ENCODE measurements at regions not wholly inside any gene's neighbourhood (a gene's known extent, or its start where the extent isn't known, plus 50 kb on each side); places are given as distances from the start of the nearest gene placed in this dataset.

DNA sequence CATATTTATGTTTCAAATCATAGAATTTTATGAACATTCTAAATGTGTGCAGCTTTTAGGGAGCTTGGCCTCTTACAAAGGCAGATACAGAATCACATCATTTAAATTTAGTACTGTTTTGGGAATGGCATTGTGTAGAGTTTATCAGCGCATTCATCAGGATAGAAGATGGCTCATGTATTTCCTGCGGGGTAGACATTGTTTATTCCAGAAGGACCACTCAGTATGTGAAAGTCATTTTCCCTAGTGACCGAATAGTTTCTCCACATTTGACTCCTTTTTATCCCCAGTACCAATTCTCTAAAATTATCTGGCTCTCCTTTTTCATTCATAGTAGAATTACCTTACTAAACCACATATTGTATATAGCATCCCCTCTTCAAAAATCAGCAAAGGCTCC is 981.9 kb upstream of the ADGRL4 start:
- Histone ChIP-seq H3K9me3 (no peaks in the 10 kb centered on the region), H3K4me1 (no peaks in the 10 kb centered on the region), H3K4me3 (no peak overlapping the region), H3K27ac (no peak overlapping the region), H3K36me3 (no peaks in the 10 kb centered on the region), H3K27me3 (no peaks in the 10 kb centered on the region)
- no peak for TF ChIP-seq POLR2A (IDR thresholded peaks at IDR 0.05)
- TF ChIP-seq, protein P1, sequence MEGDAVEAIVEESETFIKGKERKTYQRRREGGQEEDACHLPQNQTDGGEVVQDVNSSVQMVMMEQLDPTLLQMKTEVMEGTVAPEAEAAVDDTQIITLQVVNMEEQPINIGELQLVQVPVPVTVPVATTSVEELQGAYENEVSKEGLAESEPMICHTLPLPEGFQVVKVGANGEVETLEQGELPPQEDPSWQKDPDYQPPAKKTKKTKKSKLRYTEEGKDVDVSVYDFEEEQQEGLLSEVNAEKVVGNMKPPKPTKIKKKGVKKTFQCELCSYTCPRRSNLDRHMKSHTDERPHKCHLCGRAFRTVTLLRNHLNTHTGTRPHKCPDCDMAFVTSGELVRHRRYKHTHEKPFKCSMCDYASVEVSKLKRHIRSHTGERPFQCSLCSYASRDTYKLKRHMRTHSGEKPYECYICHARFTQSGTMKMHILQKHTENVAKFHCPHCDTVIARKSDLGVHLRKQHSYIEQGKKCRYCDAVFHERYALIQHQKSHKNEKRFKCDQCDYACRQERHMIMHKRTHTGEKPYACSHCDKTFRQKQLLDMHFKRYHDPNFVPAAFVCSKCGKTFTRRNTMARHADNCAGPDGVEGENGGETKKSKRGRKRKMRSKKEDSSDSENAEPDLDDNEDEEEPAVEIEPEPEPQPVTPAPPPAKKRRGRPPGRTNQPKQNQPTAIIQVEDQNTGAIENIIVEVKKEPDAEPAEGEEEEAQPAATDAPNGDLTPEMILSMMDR (IDR thresholded peaks at IDR 0.05) = no peak
- no peak for DNase-seq

DNA sequence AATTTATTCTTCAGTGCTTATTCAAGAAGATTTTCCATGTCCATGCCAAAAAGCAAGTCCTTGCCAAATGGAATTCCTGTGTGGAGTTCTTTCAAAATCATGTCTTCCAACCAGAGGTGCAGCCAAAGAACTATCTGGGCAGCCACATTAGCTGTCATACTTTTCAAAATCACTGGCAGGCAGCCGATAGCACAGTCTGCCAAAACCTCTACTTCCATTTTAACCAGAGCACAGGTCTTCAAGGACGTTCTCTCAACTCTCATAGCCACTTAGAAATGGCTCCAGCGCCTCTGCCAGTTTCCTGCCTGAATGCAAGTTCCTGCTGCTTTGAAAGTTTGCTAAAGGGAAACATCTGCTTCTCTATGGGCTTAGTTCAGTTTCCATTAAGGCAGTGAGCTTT is 975.7 kb upstream of the ADGRL4 start:
- Histone ChIP-seq H3K27ac (no peak overlapping the region), H3K27me3 (no peaks in the 10 kb centered on the region), H3K36me3 (no peaks in the 10 kb centered on the region), H3K9me3 (no peaks in the 10 kb centered on the region), H3K4me3 (no peak overlapping the region), H3K4me1 (no peaks in the 10 kb centered on the region)
- TF ChIP-seq POLR2A (IDR thresholded peaks at IDR 0.05) = no peak
- TF ChIP-seq, protein P1 (IDR thresholded peaks at IDR 0.05) = no peak
- DNase-seq = no peak

DNA sequence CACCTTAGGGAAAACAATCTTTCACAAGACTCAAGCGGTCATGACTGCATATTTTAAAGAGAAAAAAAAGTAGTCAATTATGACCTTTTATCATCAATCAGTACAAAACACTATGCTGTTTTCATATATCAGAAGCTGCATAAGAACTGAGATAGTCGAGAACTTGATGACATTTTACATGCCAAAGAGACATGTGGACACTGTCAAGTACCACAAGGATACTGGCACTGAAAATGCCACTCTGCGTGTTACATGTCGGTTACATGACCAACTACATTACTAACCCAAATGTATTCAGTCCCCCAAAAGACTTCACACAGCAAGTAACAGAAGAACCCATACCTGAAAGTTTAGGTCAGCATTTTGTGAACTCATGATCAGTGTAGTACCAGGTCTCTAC is 975.0 kb upstream of the ADGRL4 start:
- TF ChIP-seq, protein P1 (IDR thresholded peaks at IDR 0.05) = no peak
- TF ChIP-seq POLR2A (IDR thresholded peaks at IDR 0.05) = no peak
- H3K9me3 ChIP-seq = no peaks in the 10 kb centered on the region
- no peak overlapping the region for H3K27ac ChIP-seq
- no peak for DNase-seq
- no peak overlapping the region for H3K4me3 ChIP-seq
- H3K27me3 ChIP-seq = no peaks in the 10 kb centered on the region
- no peaks in the 10 kb centered on the region for H3K36me3 ChIP-seq
- H3K4me1 ChIP-seq = no peaks in the 10 kb centered on the region

- Histone ChIP-seq H3K4me3 (no peak overlapping the region), H3K36me3 (no peaks in the 10 kb centered on the region), H3K27me3 (no peaks in the 10 kb centered on the region), H3K9me3 (no peaks in the 10 kb centered on the region), H3K27ac (no peak overlapping the region), H3K4me1 (no peaks in the 10 kb centered on the region)
- TF ChIP-seq POLR2A (IDR thresholded peaks at IDR 0.05) = no peak
- TF ChIP-seq, protein P1 (IDR thresholded peaks at IDR 0.05) = no peak
- no peak for DNase-seq
Measured at GRCh38 chr1:79979346-79979745, 972.8 kb upstream of the ADGRL4 start.

DNA sequence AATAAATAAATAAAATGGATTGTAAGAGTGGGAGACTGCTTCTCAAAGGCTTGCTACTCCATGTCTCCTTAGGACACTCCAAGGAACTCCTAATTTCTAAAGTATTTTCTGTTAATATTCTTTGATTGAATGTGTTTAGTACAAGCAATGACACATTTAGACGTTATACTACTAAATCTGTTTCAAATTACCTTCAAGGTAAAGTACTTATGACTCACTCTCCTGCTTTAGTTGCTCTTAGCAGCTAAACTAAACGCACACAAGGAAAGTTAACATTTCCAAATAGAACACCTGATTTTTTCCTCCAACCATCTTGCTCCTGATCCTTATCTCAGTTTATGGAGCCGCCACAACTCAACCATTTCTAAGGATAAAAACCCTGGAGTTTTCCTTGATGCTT is 969.8 kb upstream of the ADGRL4 start:
- no peak for TF ChIP-seq POLR2A (IDR thresholded peaks at IDR 0.05)
- TF ChIP-seq, protein P1 (IDR thresholded peaks at IDR 0.05) = no peak
- Histone ChIP-seq H3K27ac (no peak overlapping the region), H3K27me3 (no peaks in the 10 kb centered on the region), H3K4me3 (no peak overlapping the region), H3K36me3 (no peaks in the 10 kb centered on the region), H3K4me1 (no peaks in the 10 kb centered on the region), H3K9me3 (no peaks in the 10 kb centered on the region)
- no peak for DNase-seq

GRCh38 chr1:79974659-79975058 is 968.1 kb upstream of the ADGRL4 start:
- H3K27ac ChIP-seq = no peak overlapping the region
- H3K9me3 ChIP-seq = no peaks in the 10 kb centered on the region
- DNase-seq = no peak
- no peaks in the 10 kb centered on the region for H3K36me3 ChIP-seq
- TF ChIP-seq, protein P1 (IDR thresholded peaks at IDR 0.05) = no peak
- TF ChIP-seq POLR2A (IDR thresholded peaks at IDR 0.05) = no peak
- H3K4me1 ChIP-seq = no peaks in the 10 kb centered on the region
- H3K4me3 ChIP-seq = no peak overlapping the region
- no peaks in the 10 kb centered on the region for H3K27me3 ChIP-seq
